ENCODE measurements at regions not wholly inside any gene's neighbourhood (a gene's known extent, or its start where the extent isn't known, plus 50 kb on each side); places are given as distances from the start of the nearest gene placed in this dataset.
"Not testable (repeated sequence)": the region's sequence is repeated elsewhere in the genome, so short reads cannot be mapped to it uniquely, and the experiment has no call there.

DNA sequence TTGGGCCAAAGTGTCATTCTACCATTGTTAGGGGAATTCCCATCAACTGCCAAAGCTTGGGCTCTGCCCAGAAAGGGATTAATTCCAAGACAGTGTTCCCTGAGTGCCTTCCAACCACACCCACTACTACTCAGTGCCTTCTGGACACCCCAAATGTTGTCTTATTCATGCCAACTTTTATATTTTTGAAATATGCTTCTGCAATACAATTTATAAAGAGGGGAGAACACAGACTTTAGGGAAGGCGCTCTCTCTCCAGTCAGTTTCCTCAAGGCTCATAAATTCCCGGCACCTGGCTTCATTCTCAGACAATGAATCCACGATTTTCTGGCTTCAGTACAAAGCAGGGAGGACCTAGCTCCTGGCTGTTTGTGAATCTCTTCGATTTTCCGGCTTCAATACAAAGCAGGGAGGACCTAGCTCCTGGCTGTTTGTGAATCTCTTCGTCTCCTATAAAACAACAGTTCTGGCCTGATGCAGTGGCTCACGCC lies 120.1 kb upstream of the MYO10 start:
- Histone ChIP-seq H3K27ac (no peak overlapping the region), H3K9ac (no peak overlapping the region), H3K4me1 (ENCODE audit: low read depth, poor library complexity, severe bottlenecking) (no peaks in the 10 kb centered on the region), H3K79me2 (ENCODE audit: insufficient read depth, low read depth) (no peaks in the 10 kb centered on the region), H3K27me3 (ENCODE audit: insufficient read depth, low read depth) (no peaks in the 10 kb centered on the region), H4K20me1 (ENCODE audit: insufficient read depth) (no peaks in the 10 kb centered on the region), H3K4me2 (no peak overlapping the region), H3K36me3 (ENCODE audit: insufficient read depth) (no peaks in the 10 kb centered on the region), H3K4me3 (IDR thresholded peaks at IDR 0.05; ENCODE audit: insufficient read depth, low read depth, low read length) (no peak overlapping the region), H2AFZ (ENCODE audit: low read depth) (no peak overlapping the region)
- TF ChIP-seq CTCF (conservative IDR thresholded peaks at IDR 0.05; ENCODE audit: low read depth, low read length): no peak

GRCh38 chr5:17058438-17058837 lies 122.3 kb upstream of the MYO10 start:
- Histone ChIP-seq H2AFZ (ENCODE audit: low read depth) (no peak overlapping the region), H3K27ac (no peak overlapping the region), H3K4me3 (IDR thresholded peaks at IDR 0.05; ENCODE audit: insufficient read depth, low read depth, low read length) (no peak overlapping the region), H3K4me2 (no peak overlapping the region), H4K20me1 (ENCODE audit: insufficient read depth) (no peaks in the 10 kb centered on the region), H3K79me2 (ENCODE audit: insufficient read depth, low read depth) (no peaks in the 10 kb centered on the region), H3K27me3 (ENCODE audit: insufficient read depth, low read depth) (no peaks in the 10 kb centered on the region), H3K36me3 (ENCODE audit: insufficient read depth) (no peaks in the 10 kb centered on the region), H3K4me1 (ENCODE audit: low read depth, poor library complexity, severe bottlenecking) (no peaks in the 10 kb centered on the region), H3K9ac (no peak overlapping the region)
- TF ChIP-seq CTCF (conservative IDR thresholded peaks at IDR 0.05; ENCODE audit: low read depth, low read length): no peak

DNA sequence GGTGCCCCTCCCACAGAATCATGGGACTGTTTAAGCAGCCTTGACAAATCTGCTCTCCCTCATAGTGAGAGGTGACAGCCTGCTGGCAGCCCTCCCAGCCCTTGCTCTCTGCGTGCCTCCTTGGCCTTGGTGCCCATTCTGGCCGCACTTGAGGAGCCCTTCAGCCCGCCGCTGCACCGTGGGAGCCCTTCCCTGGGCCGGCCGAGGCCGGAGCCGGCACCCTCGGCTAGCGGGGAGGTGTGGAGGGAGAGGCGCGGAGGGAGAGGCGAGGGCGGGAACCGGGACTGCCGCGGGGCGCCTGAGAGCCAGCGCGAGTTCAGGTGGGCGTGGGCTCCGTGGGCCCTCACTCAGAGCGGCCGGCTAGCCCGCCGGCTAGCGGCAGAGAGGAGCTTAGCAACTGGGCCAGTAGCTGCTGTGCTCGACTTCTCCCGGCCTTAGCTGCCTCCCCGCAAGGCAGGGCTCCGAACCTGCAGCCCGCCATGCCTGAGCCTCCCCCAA lies 125.9 kb upstream of the MYO10 start:
- H3K79me2 ChIP-seq (ENCODE audit: insufficient read depth, low read depth): no peaks in the 10 kb centered on the region
- no peak for TF ChIP-seq CTCF (conservative IDR thresholded peaks at IDR 0.05; ENCODE audit: low read depth, low read length)
- H2AFZ ChIP-seq (ENCODE audit: low read depth): no peak overlapping the region
- H3K4me1 ChIP-seq (ENCODE audit: low read depth, poor library complexity, severe bottlenecking): no peaks in the 10 kb centered on the region
- H3K4me2 ChIP-seq: no peak overlapping the region
- H3K9ac ChIP-seq: no peak overlapping the region
- H3K4me3 ChIP-seq (IDR thresholded peaks at IDR 0.05; ENCODE audit: insufficient read depth, low read depth, low read length): no peak overlapping the region
- no peak overlapping the region for H3K27ac ChIP-seq
- no peaks in the 10 kb centered on the region for H4K20me1 ChIP-seq (ENCODE audit: insufficient read depth)
- no peaks in the 10 kb centered on the region for H3K36me3 ChIP-seq (ENCODE audit: insufficient read depth)
- no peaks in the 10 kb centered on the region for H3K27me3 ChIP-seq (ENCODE audit: insufficient read depth, low read depth)

GRCh38 chr5:17062741-17063140 lies 126.7 kb upstream of the MYO10 start:
- H3K9ac ChIP-seq; H3K27me3 ChIP-seq (ENCODE audit: insufficient read depth, low read depth); H3K36me3 ChIP-seq (ENCODE audit: insufficient read depth); H3K79me2 ChIP-seq (ENCODE audit: insufficient read depth, low read depth); H3K4me2 ChIP-seq; H4K20me1 ChIP-seq (ENCODE audit: insufficient read depth); H3K4me1 ChIP-seq (ENCODE audit: low read depth, poor library complexity, severe bottlenecking); H3K27ac ChIP-seq; H3K4me3 ChIP-seq (IDR thresholded peaks at IDR 0.05; ENCODE audit: insufficient read depth, low read depth, low read length); H2AFZ ChIP-seq (ENCODE audit: low read depth): not testable (repeated sequence)

GRCh38 chr5:17064241-17064640 lies 128.2 kb upstream of the MYO10 start:
- no peaks in the 10 kb centered on the region for H3K4me1 ChIP-seq (ENCODE audit: low read depth, poor library complexity, severe bottlenecking)
- no peaks in the 10 kb centered on the region for H3K79me2 ChIP-seq (ENCODE audit: insufficient read depth, low read depth)
- H3K4me2 ChIP-seq: no peak overlapping the region
- H2AFZ ChIP-seq (ENCODE audit: low read depth): no peak overlapping the region
- no peaks in the 10 kb centered on the region for H3K36me3 ChIP-seq (ENCODE audit: insufficient read depth)
- no peak overlapping the region for H3K9ac ChIP-seq
- no peak for TF ChIP-seq CTCF (conservative IDR thresholded peaks at IDR 0.05; ENCODE audit: low read depth, low read length)
- no peaks in the 10 kb centered on the region for H3K27me3 ChIP-seq (ENCODE audit: insufficient read depth, low read depth)
- H3K4me3 ChIP-seq (IDR thresholded peaks at IDR 0.05; ENCODE audit: insufficient read depth, low read depth, low read length): no peak overlapping the region
- no peaks in the 10 kb centered on the region for H4K20me1 ChIP-seq (ENCODE audit: insufficient read depth)
- no peak overlapping the region for H3K27ac ChIP-seq
